SK-N-DZ (cell line): ENCODE measurements at regions not wholly inside any gene's neighbourhood (a gene's known extent, or its start where the extent isn't known, plus 50 kb on each side); places are given as distances from the start of the nearest gene placed in this dataset.
A peak's percentile ranks its signal among the peaks of the same experiment; 100 is the strongest.

Experiments used
- DNase-seq: peaks from one replicate; pipeline ENCODE4 v3.0.0-alpha.2; 2015; ENCODE audit warnings: low spot score

DNA sequence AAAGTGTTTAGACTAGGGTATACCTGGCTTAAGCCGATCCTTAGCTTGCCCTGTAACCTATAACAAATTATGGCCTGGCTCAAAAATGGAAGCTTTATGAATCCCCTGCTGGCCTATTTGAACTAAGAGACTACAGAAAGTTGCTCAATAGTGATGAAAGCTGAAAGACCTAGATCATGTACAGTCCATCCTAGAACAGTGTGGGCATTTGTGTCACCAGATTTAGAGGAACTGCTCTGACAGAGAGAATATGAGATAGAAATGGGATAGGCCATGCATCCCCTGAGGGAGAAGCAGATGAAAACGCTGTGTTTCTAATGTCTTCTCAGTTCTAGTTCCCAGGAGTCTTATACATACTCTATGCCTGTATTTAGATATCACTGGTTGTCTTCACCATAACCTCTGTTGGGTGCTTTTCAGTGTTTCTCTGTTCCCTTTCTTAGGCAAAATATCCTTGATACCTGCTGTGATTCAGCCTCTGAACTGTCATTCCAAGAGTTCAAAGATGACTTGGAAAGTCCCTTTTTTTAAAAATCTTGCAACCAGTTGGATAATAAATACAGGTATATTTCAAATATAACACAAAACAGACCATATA lies 246.9 kb upstream of the SLC39A10 start:
- DNase-seq = no peak

GRCh38 chr2:195408811-195409210 lies 248.2 kb upstream of the SLC39A10 start:
- DNase-seq = no peak

DNA sequence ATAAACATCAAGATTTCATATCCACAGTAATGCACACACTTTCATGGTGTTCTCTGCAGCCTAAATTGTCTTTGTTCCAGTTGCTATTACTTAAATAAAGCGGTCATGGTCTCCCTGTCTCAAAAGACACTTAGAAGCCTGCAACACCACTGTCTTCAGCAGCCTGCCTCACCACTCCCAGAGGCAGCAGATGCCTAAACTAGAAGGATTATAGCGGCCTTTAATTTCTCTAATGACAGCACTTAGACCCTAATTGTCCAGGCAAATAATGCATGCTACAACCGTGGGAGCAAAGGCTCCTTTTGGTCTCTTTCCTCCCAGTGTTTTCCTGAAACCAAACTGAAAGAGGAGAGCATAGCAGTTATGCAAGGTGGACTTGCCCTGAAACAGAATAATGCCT lies 248.8 kb upstream of the SLC39A10 start:
- peak; percentile 6 for DNase-seq

DNA sequence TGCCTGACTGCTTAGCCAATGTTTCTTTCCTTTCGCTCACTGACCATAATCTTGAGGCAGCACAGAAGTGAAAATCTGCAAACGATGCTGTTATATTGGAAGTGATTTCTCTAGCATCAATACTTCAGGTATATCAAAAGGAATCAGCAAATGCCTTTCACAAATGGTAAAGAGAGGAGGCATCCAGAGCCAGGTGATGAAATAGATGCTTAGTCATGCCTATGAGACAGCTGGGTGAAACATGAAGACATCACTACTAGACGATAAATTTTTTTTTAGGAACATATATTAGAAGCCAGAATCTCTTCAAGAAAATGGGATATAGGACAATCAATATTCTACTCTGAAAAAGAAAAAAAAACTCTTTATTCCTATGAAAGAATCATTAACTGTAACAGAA lies 249.2 kb upstream of the SLC39A10 start:
- DNase-seq = no peak

GRCh38 chr2:195406886-195407603 lies 250.0 kb upstream of the SLC39A10 start:
- DNase-seq = no peak

DNA sequence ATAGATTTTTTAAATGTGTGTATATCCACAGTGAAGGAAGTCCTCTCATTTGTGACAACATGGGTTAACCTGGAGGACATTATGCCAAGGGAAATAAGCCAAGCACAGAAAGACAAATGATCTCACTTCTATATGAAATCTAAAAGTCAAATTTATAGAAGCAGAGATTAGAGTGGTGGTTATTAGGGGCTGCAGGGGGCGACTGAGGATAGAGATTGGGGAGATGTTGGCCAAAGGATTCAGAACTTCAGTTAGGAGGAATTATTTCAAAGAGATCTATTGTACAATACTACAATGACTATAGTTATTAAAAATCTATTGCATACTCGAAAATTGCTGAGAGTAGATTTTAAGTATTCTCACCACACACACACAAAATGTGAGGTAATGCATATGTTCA lies 252.4 kb upstream of the SLC39A10 start:
- DNase-seq = no peak

DNA sequence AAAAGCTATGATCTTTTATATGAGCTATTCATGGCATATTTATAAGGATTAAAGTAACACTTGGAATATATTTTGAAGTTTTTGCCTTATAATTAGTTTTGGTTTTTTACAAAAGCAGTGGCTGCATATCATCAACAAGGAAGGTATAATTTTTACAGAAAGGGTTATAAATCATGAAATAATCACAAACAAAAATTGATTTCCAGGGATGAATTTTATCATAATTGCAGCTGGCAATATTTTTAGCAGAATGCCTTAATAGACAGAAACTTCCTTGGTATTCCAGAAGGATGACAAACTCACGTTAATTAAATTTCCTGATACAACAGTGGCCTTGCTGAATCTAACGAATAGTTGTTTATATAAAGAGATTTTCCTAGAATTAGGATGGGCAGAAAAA lies 260.5 kb upstream of the SLC39A10 start:
- no peak for DNase-seq

DNA sequence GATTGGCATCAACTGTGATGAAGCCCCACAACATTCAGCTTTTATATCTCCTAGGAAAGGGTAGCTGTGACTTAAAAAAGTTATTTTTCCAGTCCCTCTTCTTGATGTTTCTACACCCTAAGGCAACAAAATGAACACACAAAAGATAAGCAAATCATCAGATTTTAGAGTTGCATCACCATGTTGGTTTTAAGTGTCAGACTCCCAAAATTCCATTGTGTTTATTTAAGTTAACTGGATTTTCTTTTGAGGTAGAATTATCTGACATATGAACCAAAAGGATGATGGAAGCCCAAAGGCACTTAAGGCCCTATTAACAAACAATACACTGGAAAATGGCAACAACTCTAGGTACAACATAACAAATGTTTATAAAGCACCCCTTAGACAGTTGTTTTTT lies 261.7 kb upstream of the SLC39A10 start:
- DNase-seq = no peak

GRCh38 chr2:195392446-195393336 lies 264.3 kb upstream of the SLC39A10 start:
- no peak for DNase-seq

- DNase-seq = no peak
Observed at GRCh38 chr2:195390686-195391321, 266.2 kb upstream of the SLC39A10 start.

DNA sequence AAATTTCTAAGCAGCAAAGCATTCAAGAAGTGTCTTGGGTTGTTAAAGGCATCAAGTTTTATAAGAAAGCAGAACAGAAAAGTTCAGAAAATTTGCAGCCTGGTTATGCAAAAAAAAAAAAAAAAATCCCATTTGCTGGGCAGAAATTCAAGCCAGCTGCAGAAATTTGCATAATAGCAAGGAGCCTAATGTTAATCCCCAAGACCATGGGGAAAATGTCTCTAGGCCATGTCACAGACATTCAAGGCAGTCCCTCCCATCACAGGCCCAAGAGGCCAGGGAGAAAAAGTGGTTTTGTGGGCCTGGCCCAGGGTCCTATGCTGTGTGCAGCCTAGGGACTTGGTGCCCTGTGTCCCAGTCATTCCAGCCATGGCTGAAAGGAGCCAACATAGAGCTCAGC lies 269.0 kb upstream of the SLC39A10 start:
- no peak for DNase-seq

DNA sequence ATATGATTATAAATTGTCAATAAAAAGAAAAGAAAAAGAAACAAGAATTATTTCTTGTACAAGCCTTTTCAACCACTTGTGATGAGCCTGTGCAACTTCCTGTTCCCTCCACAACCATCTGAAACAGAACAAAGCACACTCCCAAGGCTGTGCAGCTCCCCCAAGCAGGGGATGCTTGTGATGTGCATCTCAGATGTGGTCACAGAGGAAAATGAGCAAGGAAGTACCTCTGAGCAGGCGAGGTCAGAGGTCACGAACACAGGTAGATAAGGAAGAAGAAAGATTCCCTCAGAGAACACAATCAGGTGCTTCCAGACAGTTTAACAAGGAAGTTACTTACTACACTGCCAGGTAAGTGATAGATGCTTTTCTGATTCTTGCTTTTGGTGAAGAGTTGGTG lies 274.8 kb upstream of the SLC39A10 start:
- no peak for DNase-seq

- DNase-seq = no peak
Observed at GRCh38 chr2:195370167-195370943, 286.7 kb upstream of the SLC39A10 start.

DNA sequence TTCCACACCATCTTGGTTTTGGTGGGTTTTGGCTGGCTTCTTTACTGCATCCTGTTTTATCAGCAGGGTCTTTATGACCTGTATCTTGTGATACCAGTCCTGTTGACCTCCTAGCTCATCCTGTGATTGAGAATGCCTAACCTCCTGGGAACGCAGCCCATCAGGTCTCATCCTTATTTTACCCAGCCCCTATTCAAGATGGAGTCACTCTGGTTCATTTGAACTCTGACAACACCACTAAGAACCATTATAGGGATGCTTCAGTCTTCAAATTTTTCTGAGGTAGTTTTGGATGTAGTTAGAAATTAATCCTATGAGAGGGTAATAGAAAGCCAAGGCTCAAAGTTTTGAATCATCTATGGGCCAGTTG lies 287.8 kb upstream of the SLC39A10 start:
- no peak for DNase-seq

- DNase-seq = no peak
Observed at GRCh38 chr2:195368249-195369217, 288.5 kb upstream of the SLC39A10 start.

- no peak for DNase-seq
Observed at GRCh38 chr2:195367809-195368208, 289.2 kb upstream of the SLC39A10 start.

DNA sequence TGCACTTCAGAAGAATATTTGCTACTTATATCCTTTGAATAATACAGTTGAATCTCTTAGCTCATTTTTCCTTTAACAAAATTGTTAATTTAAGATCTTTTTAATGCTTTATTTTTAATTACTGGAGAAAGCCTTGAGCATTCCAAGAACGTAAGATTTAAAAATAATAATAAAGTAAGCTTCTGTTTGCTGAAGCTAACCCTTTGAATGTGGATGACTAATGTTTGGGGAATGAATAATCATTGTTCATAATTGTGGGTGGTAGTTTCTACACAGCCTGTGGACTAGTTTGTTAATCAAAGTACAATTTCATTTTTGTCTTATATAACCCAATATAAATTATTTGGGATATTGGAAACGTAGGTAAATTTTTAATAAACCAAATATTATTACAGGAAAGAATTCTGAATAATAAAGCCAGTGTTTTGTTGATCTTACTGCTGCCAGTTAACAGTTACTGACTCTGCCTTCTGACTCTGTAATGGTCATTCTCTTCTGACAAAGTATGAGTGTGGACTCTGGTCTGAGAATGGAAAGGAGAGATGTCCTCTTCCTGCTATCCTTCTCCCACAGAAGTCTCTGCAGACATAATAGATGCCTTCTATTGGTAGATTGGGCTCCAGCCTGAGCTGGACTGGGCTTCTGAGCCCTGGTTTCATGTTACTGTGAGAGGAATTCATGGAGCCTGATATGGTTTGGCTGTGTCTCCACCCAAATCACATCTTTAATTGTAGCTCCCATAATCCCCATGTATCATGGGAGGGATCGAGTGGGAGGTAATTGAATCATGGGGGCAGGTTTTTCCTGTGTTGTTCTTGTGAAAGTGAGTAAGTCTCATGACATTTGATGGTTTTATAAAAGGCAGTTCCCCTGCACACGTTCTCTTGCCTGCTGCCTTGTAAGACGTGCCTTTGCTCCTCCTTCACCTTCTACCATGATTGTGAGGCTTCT lies 292.7 kb upstream of the SLC39A10 start:
- DNase-seq = no peak

- no peak for DNase-seq
Observed at GRCh38 chr2:195363496-195363895, 293.5 kb upstream of the SLC39A10 start.

DNA sequence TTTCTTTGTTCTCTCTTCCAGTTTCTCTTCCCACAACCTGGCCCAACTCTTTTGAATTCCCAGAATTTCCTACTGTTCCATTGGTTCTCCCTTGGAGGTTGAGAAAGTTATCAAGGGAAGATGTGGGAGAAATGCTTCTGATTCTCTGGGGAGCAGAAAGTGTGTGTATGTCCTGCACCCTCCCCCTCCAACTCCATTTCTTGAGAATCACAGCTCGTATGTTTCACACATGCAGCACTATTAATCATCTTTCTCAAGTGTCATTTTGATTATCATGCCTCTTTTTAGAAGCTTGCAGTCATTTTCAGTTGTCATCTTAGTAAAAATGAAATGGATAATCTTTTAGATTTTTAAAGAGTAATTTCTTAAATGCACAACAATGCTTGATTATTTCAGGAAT lies 296.8 kb upstream of the SLC39A10 start:
- no peak for DNase-seq
